NCI-H345 treated with DMSO at 0.1 percent for 48 hours (cell line): ENCODE measurements at regions not wholly inside any gene's neighbourhood (a gene's known extent, or its start where the extent isn't known, plus 50 kb on each side); places are given as distances from the start of the nearest gene placed in this dataset.

ENCODE experiments used
- DNase-seq: peaks from one replicate; lab custom pipeline; 2025; ENCODE audit not compliant: unreplicated experiment; lab: John Stamatoyannopoulos, UW

GRCh38 chr9:13900449-13900848 is 413.5 kb downstream of the NFIB start:
- DNase-seq, result no peak

- DNase-seq, result no peak
These were observed 414.0 kb downstream of the NFIB start for GRCh38 chr9:13899924-13900323.

- no peak for DNase-seq
These were observed 415.0 kb downstream of the NFIB start for GRCh38 chr9:13898957-13899356.

- no peak for DNase-seq
These were observed 416.8 kb downstream of the NFIB start for GRCh38 chr9:13896922-13897835.

GRCh38 chr9:13896047-13896446 is 417.9 kb downstream of the NFIB start:
- DNase-seq, result no peak

- DNase-seq, result no peak
These were observed 428.7 kb downstream of the NFIB start for GRCh38 chr9:13885258-13885657.

- DNase-seq, result no peak
These were observed 434.0 kb downstream of the NFIB start for GRCh38 chr9:13879981-13880380.

- DNase-seq, result no peak
These were observed 434.9 kb downstream of the NFIB start for GRCh38 chr9:13879011-13879410.

GRCh38 chr9:13878241-13878711 is 435.7 kb downstream of the NFIB start:
- no peak for DNase-seq

- no peak for DNase-seq
These were observed 437.2 kb downstream of the NFIB start for GRCh38 chr9:13876741-13877140.

- no peak for DNase-seq
These were observed 440.7 kb downstream of the NFIB start for GRCh38 chr9:13873203-13873602.

- no peak for DNase-seq
These were observed 445.6 kb downstream of the NFIB start for GRCh38 chr9:13868336-13868735.

- DNase-seq, result no peak
These were observed 448.1 kb downstream of the NFIB start for GRCh38 chr9:13865869-13866268.

- no peak for DNase-seq
These were observed 450.8 kb downstream of the NFIB start for GRCh38 chr9:13863112-13863511.

- no peak for DNase-seq
These were observed 451.3 kb downstream of the NFIB start for GRCh38 chr9:13862654-13863053.

GRCh38 chr9:13860946-13861640 is 452.8 kb downstream of the NFIB start:
- peak; percentile 61 for DNase-seq

GRCh38 chr9:13860019-13860418 is 453.9 kb downstream of the NFIB start:
- no peak for DNase-seq

- DNase-seq, result no peak
These were observed 456.4 kb downstream of the NFIB start for GRCh38 chr9:13857521-13857920.

- DNase-seq, result no peak
These were observed 466.7 kb downstream of the NFIB start for GRCh38 chr9:13847270-13847669.

- no peak for DNase-seq
These were observed 468.5 kb downstream of the NFIB start for GRCh38 chr9:13845460-13845859.

GRCh38 chr9:13841746-13842462 is 472.0 kb downstream of the NFIB start:
- DNase-seq, result peak; percentile 31

- no peak for DNase-seq
These were observed 481.5 kb downstream of the NFIB start for GRCh38 chr9:13832446-13832845.
